HG03064 (cell line): ENCODE measurements at regions not wholly inside any gene's neighbourhood (a gene's known extent, or its start where the extent isn't known, plus 50 kb on each side); places are given as distances from the start of the nearest gene placed in this dataset.

Experiments used
- ATAC-seq: cut with Tn5 transposase; IDR thresholded peaks from one replicate; pipeline ENCODE4 v1.9.1; 2021; ENCODE audit warnings: low read depth; ENCODE audit not compliant: unreplicated experiment

DNA sequence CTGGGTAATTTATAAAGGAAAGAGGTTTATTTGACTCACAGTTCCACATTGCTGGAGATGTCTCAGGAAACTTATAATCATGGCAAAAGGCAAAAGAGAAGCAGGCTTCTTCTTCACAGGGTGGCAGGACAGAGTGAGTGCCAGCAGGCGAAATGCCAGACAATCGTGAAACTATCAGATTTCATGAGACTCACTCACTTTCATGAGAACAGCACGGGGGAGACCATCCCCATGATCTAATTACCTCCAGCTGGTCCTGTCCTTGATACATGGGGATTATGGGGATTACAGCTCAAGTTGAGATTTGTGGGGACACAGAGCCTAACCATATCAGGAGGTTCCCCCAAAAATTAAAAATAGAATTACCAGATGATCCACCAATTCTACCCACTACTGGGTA, 675.5 kb upstream of the SLC8A1 start:
- no peak for ATAC-seq

- no peak for ATAC-seq
Observed at GRCh38 chr2:41129988-41130387, 678.1 kb upstream of the SLC8A1 start.

DNA sequence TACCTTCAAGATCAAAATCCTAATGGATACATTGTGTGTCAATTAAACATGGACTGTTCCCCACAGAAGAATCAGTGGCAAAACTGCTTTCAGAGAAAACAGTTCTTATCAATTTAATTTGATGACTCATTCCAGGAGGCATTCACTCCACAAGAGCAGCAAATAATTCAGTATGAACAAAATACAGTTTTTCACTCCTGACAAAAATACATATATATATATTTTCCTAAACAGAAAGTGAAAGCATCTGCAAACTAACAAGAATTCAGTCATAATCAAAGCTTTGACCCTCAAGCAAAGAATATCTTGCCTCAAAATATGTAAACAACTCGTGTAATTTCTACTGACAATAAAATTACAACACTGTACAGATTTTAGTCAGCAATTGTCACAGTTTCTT, 685.1 kb upstream of the SLC8A1 start:
- ATAC-seq, result no peak

- no peak for ATAC-seq
Observed at GRCh38 chr2:41141146-41141791, 689.4 kb upstream of the SLC8A1 start.

DNA sequence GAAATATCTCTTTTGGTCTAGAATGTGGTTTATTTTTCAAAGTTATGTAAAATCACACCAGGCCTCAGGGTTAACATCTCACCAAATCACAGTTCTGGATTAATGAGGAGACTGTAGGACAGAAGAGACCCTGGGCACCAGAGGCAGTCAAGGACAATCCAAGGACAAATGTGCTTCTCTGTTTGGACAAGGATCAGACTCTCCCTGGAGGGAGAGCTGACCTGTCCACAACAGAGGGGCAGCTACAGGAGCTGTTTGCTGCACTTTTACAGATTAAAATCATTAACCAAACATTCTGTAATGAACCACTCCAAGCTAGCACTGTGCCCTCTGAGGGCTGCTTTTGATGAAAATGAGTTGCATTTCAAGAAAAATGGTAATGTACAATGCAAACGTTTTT, 690.6 kb upstream of the SLC8A1 start:
- ATAC-seq, result no peak

DNA sequence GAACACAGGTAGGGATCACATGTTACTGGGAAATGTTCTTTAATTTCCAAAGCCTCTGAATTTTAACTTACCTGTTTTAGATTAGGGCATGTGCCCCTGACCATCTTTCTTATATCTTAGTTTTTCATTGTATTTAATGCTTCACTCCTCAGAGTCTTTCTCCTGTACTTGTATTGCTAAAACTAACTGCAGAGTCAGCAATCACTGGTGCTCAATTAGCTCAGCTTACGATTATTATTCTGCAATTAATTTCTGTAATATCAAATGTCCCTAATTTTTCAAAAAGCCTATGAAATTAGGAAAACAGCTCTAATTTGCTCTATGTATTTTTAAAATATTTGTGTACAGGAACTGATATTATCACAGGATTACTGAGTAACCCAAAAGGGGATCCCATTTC, 693.2 kb upstream of the SLC8A1 start:
- ATAC-seq, result no peak

DNA sequence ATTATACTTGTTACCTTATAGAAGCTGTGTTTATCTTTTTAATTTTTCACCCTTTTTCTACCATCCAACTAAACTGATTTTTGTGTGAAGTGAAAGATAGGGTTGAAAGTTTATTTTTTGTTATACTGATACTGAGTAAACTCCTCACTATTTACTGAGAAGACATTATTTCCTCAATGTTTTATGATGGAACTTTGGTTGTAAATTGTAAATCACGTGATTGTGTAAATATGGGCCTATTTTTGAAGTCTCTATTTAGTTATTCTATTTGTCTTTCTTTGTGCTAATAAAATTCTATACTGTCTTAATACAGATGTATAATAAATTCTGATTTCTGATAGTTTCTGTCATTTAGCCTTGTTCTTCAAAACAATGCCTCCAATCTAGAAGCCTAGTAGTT, 697.2 kb upstream of the SLC8A1 start:
- ATAC-seq, result no peak

- ATAC-seq, result no peak
Observed at GRCh38 chr2:41151746-41152145, 699.9 kb upstream of the SLC8A1 start.

- no peak for ATAC-seq
Observed at GRCh38 chr2:41152318-41152717, 700.4 kb upstream of the SLC8A1 start.

DNA sequence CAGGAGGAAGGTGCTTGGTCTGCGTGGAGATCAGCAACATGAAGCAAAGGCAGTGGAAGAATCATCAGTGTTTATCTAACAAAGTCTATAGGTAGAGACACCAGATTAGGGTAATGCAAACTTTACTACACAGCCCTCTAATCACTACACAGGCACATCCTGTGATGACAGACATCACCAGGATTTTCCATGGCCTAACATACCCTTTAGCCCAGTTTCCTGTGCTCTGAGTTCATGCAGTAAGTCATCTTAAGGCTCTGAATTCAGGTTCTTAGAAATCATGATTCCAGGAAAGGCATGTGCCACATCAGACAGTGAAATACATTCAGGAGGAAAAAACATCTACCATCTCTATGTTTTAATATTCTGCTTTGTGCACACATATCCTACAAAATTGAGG, 708.5 kb upstream of the SLC8A1 start:
- no peak for ATAC-seq

- no peak for ATAC-seq
Observed at GRCh38 chr2:41167014-41167413, 715.1 kb upstream of the SLC8A1 start.

DNA sequence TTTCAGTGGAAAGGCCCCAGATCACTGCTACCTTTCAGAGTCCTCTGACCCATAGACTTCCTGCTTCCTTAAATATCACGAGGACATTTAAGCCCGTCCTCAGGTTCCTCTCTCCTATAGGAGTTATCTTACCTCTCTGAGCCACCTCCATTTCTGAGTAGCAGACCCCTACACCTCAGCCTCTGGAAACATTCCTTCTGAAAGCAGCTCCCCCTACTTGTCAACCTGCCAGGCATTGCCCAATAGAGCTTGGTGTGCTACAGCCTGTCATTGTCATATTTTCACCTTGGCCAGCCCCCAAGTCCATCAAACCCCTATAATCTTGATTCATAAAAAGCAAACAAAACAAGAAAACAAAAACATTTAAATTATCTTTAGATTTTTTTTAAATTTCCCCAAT, 717.9 kb upstream of the SLC8A1 start:
- no peak for ATAC-seq

- no peak for ATAC-seq
Observed at GRCh38 chr2:41170589-41170988, 718.7 kb upstream of the SLC8A1 start.

GRCh38 chr2:41180387-41180786, 728.5 kb upstream of the SLC8A1 start:
- no peak for ATAC-seq

DNA sequence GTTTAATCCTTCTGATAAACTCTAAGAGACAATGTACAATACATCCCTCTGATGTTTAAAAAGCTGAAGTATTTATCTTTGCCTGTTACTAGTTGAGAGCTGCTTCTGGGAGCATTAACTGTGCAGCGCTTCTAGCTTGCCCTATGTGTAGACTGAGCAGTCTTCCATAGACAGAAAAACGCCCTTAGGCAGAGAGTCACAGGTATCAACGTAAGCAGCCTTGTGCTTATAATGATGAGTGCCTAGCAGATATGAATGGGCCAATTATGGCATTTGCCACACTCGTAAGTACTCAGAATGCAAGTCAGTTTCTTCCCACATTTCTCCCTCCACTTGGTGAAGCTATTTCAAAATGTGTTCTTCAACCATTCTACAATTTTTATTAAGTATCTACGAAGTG, 731.1 kb upstream of the SLC8A1 start:
- no peak for ATAC-seq

- ATAC-seq, result no peak
Observed at GRCh38 chr2:41187376-41188122, 735.7 kb upstream of the SLC8A1 start.

DNA sequence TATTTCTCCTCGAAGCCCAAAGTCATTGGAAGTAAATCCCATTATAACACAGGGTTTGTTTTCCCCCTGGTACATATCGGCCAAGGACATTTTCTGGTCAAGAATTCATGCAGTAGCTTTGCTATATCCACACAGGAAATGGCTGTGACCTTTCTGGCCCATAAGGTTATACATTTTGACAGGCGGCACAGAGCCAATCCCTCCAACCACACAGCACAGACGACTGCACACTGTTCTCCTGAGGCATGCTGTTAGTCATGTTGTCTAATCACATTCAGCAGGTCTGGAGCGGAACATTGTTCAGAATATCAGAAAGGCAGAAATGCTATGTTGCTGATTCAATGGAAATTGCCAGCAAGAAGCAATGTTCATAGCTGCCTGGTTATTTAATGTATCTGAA, 742.3 kb upstream of the SLC8A1 start:
- ATAC-seq, result no peak

DNA sequence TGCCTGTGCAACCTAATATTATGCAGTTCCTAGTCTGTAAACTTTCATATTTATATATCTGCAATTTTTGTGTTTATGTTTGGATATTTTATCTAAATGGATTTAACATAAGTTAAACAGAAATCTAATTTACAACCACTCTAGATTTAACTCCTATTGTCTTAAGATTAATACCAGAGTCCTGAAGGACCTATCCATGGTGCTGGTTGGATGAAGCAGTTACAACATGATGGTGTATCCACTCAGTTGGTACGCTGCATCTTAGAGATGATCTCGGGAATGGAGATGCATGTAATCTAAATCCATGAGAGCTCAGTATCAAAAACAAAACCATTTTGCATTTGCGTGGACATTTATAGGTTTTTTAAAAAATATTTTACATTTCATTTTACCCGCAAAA, 745.9 kb upstream of the SLC8A1 start:
- no peak for ATAC-seq

- ATAC-seq, result no peak
Observed at GRCh38 chr2:41199334-41199733, 747.4 kb upstream of the SLC8A1 start.

- ATAC-seq, result no peak
Observed at GRCh38 chr2:41204315-41204714, 752.4 kb upstream of the SLC8A1 start.

GRCh38 chr2:41206004-41206403, 754.1 kb upstream of the SLC8A1 start:
- ATAC-seq, result no peak

DNA sequence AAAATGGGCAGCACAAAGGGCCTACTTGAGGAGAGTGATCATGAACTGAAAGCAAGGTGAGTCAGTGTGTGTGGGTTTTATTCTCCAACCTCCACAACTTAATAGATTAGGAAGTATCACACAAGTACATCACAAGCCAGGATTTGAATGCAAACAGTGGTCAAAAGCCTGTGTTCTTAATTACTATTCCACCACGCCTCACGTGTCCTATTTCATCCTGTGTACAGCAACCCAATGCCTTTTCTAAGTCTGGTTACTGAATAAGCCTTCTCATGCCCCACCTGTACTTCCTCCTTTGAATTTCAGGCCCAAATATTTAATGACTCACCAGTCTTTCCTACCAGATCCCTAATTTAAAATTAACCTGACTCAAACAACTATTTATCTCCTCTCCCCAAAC, 755.7 kb upstream of the SLC8A1 start:
- ATAC-seq, result no peak
